ENCODE measurements at regions not wholly inside any gene's neighbourhood (a gene's known extent, or its start where the extent isn't known, plus 50 kb on each side); places are given as distances from the start of the nearest gene placed in this dataset.

DNA sequence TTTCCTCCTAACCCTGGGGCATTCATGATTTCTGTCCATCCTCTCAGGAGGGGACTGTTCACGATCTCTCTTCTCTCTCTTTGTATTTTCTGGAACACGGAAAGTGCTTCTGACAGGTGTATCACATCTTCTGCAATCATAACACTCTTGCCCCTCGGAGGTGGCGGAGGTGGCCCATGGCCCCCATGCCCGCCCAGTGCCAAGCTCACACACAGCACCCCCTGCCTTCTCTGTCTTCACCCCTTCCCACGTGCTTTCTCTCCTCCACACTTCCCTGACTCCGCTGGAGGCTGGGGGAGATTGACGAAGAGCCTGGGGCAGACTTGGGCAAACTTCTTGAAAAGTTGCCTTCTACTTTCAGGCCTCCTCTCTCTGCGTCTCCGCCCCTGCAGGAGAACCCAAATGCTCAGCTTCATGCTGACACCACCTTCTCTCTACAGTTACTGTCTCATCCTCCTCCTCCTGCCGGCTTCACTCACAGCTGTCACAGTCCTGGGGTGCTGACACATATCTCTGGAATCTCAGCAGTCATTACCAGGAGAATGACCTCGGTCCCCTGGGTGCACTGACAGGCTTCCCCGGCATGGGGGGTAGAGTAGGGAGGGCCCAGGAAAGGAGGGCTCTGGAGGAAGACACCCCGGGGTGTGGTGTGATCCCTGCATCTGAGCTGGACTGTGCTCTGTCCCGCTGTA lies 127.1 kb downstream of the ENGASE start (continued):
- TF ChIP-seq SIN3A (IDR thresholded peaks at IDR 0.05; ENCODE audit: low read depth) (no peak), CBX3 (IDR thresholded peaks at IDR 0.05; ENCODE audit: low read depth) (no peak)

DNA sequence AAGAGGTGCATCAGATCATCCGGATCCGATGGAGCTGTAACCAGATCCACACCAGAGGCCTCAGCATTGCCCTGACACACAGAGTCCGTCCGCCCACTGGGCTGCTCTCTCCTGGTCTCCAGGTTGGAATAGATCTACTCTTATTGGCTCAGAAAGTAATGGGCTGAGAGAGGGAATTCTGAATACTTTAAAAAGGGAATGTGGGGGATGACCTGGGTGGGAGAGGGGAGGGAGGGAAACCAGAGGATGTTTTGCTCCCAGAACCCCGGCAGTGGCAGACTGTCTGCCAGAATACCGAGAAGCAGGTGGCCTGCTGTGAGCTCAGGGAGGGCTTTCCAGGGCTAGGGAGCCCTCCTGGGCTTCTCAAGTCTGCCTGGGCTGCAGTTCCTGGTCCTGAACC lies 126.5 kb downstream of the ENGASE start:
- H3K9me3 ChIP-seq (ENCODE audit: control insufficient read depth in 1 of 2, insufficient read depth in 1 of 2, low read depth in 1 of 2, low read length in 2 of 2), result no peaks in the 10 kb centered on the region
- TF ChIP-seq POLR2AphosphoS5 (IDR thresholded peaks at IDR 0.05; ENCODE audit: low read depth, low read length) (no peak), SP1 (IDR thresholded peaks at IDR 0.05; ENCODE audit: low read depth) (no peak), SRF (IDR thresholded peaks at IDR 0.05; ENCODE audit: low read depth) (no peak), EZH2 (IDR thresholded peaks at IDR 0.05) (no peak), CEBPB (IDR thresholded peaks at IDR 0.05; ENCODE audit: low read depth) (no peak)
- TF ChIP-seq, protein P1, sequence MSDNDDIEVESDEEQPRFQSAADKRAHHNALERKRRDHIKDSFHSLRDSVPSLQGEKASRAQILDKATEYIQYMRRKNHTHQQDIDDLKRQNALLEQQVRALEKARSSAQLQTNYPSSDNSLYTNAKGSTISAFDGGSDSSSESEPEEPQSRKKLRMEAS (IDR thresholded peaks at IDR 0.05), result no peak
- no peak overlapping the region for H3K9ac ChIP-seq (ENCODE audit: low read length)
- ATAC-seq, result no peak
- H3K4me2 ChIP-seq (ENCODE audit: low read length), result no peak overlapping the region
- H3K36me3 ChIP-seq (ENCODE audit: control insufficient read depth in 1 of 2, insufficient read depth in 2 of 2, low read length in 2 of 2), result no peaks in the 10 kb centered on the region
- ChIA-PET POLR2A (no interaction called here), CTCF (interaction anchor here (1.6 kb wide), 1 partner anchor 10 kb away, joined by 4 read pairs; no protein-coding TSS in a partner anchor), RAD21 (ENCODE audit: low non-redundant PET in 1 of 2, low total read pairs in 2 of 2, uncharacterized antibody in 2 of 2, unreplicated experiment in 2 of 2) (no interaction called here)
- H3K27ac ChIP-seq (ENCODE audit: low read depth, low read length), result no peak overlapping the region
- BruUV-seq (replicated peaks), result no TSS peak
- H2AFZ ChIP-seq (ENCODE audit: low read depth, low read length, poor library complexity, severe bottlenecking), result no peak overlapping the region
- H3K27me3 ChIP-seq (ENCODE audit: insufficient read depth, low read length), result peaks cover 77% of the 10 kb centered on the region
- no peaks in the 10 kb centered on the region for H3K9me2 ChIP-seq (ENCODE audit: insufficient read depth)
- peaks cover 0 to 7% of the 10 kb centered on the region in 2 experiments; a peak in 1 of 4 replicates for H3K4me1 ChIP-seq (ENCODE audit: control insufficient read depth in 1 of 2, insufficient read depth in 2 of 2, low read length in 2 of 2)
- no peaks in the 10 kb centered on the region for H4K20me1 ChIP-seq (ENCODE audit: insufficient read depth)
- DNase-seq (ENCODE audit: low read depth, low spot score), result no peak
- intact Hi-C loops (cut with micrococcal nuclease), result no loop called here
- H3K79me2 ChIP-seq (ENCODE audit: insufficient read depth, low read length), result no peaks in the 10 kb centered on the region
- H3K4me3 ChIP-seq (replicated peaks in 1 of 2; ENCODE audit: low read depth in 1 of 2, low read length in 2 of 2), result no peak overlapping the region

DNA sequence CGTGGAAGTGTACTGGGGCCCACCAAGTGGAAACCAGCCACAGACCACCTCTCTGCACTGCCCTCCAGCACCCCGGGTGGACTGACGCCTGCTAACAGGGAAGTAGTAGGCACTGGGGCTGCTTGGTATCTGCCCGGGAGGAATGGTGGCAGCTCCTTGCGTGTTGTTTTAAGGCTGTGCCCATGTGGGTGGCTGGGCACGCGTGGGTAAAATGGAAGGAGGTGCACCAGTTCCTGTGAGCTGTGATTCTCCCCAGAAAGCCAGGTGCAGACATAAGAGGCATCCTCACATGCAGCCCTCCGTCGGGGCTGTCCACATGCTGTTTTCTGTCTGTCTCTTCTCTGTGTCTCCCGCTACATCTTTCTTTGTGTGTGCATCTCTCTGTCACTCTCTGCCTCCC lies 122.3 kb downstream of the ENGASE start:
- H3K9me2 ChIP-seq (ENCODE audit: insufficient read depth), result no peaks in the 10 kb centered on the region
- no TSS peak for BruUV-seq (replicated peaks)
- intact Hi-C loops (cut with micrococcal nuclease), result no loop called here
- H4K20me1 ChIP-seq (ENCODE audit: insufficient read depth), result no peaks in the 10 kb centered on the region
- ChIA-PET POLR2A (no interaction called here), CTCF (no interaction called here), RAD21 (ENCODE audit: low non-redundant PET in 1 of 2, low total read pairs in 2 of 2, uncharacterized antibody in 2 of 2, unreplicated experiment in 2 of 2) (no interaction called here)
- H2AFZ ChIP-seq (ENCODE audit: low read depth, low read length, poor library complexity, severe bottlenecking), result no peak overlapping the region
- peaks cover 77% of the 10 kb centered on the region for H3K27me3 ChIP-seq (ENCODE audit: insufficient read depth, low read length)
- no peak overlapping the region for H3K4me2 ChIP-seq (ENCODE audit: low read length)
- H3K4me1 ChIP-seq (ENCODE audit: control insufficient read depth in 1 of 2, insufficient read depth in 2 of 2, low read length in 2 of 2), result peaks cover 0 to 3% of the 10 kb centered on the region in 2 experiments; a peak in 1 of 4 replicates
- no peak overlapping the region for H3K4me3 ChIP-seq (replicated peaks in 1 of 2; ENCODE audit: low read depth in 1 of 2, low read length in 2 of 2)
- no peaks in the 10 kb centered on the region for H3K36me3 ChIP-seq (ENCODE audit: control insufficient read depth in 1 of 2, insufficient read depth in 2 of 2, low read length in 2 of 2)
- H3K9me3 ChIP-seq (ENCODE audit: control insufficient read depth in 1 of 2, insufficient read depth in 1 of 2, low read depth in 1 of 2, low read length in 2 of 2), result no peaks in the 10 kb centered on the region
- no peaks in the 10 kb centered on the region for H3K79me2 ChIP-seq (ENCODE audit: insufficient read depth, low read length)
- no peak overlapping the region for H3K27ac ChIP-seq (ENCODE audit: low read depth, low read length)
- H3K9ac ChIP-seq (ENCODE audit: low read length), result no peak overlapping the region
- no peak for DNase-seq (ENCODE audit: low read depth, low spot score)
- ATAC-seq, result no peak
- no peak for TF ChIP-seq JUND (IDR thresholded peaks at IDR 0.05)
- no peak for TF ChIP-seq EZH2 (IDR thresholded peaks at IDR 0.05)
- no peak for TF ChIP-seq RAD21 (IDR thresholded peaks at IDR 0.05; ENCODE audit: low read depth)
- TF ChIP-seq SP1 (IDR thresholded peaks at IDR 0.05; ENCODE audit: low read depth), result no peak
- TF ChIP-seq, protein P2, sequence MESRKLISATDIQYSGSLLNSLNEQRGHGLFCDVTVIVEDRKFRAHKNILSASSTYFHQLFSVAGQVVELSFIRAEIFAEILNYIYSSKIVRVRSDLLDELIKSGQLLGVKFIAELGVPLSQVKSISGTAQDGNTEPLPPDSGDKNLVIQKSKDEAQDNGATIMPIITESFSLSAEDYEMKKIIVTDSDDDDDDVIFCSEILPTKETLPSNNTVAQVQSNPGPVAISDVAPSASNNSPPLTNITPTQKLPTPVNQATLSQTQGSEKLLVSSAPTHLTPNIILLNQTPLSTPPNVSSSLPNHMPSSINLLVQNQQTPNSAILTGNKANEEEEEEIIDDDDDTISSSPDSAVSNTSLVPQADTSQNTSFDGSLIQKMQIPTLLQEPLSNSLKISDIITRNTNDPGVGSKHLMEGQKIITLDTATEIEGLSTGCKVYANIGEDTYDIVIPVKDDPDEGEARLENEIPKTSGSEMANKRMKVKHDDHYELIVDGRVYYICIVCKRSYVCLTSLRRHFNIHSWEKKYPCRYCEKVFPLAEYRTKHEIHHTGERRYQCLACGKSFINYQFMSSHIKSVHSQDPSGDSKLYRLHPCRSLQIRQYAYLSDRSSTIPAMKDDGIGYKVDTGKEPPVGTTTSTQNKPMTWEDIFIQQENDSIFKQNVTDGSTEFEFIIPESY (IDR thresholded peaks at IDR 0.05; ENCODE audit: extremely low read depth, insufficient replicate concordance, low read length), result no peak
- no peak for TF ChIP-seq POLR2A (IDR thresholded peaks at IDR 0.05; ENCODE audit: borderline replicate concordance, extremely low read depth, insufficient read depth, insufficient read length)
- TF ChIP-seq, protein P3, sequence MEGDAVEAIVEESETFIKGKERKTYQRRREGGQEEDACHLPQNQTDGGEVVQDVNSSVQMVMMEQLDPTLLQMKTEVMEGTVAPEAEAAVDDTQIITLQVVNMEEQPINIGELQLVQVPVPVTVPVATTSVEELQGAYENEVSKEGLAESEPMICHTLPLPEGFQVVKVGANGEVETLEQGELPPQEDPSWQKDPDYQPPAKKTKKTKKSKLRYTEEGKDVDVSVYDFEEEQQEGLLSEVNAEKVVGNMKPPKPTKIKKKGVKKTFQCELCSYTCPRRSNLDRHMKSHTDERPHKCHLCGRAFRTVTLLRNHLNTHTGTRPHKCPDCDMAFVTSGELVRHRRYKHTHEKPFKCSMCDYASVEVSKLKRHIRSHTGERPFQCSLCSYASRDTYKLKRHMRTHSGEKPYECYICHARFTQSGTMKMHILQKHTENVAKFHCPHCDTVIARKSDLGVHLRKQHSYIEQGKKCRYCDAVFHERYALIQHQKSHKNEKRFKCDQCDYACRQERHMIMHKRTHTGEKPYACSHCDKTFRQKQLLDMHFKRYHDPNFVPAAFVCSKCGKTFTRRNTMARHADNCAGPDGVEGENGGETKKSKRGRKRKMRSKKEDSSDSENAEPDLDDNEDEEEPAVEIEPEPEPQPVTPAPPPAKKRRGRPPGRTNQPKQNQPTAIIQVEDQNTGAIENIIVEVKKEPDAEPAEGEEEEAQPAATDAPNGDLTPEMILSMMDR (IDR thresholded peaks at IDR 0.05 in 2 of 3, conservative IDR thresholded peaks at IDR 0.05 in 1 of 3; ENCODE audit: borderline replicate concordance in 1 of 3, insufficient read depth in 1 of 3, low read depth in 2 of 3, low read length in 2 of 3), result no peak
- no peak for TF ChIP-seq CEBPB (IDR thresholded peaks at IDR 0.05; ENCODE audit: low read depth)
- no peak for TF ChIP-seq TCF7L2 (IDR thresholded peaks at IDR 0.05; ENCODE audit: borderline replicate concordance, extremely low read depth, insufficient read depth, insufficient read length)
